H1 (cell line): ENCODE measurements at regions not wholly inside any gene's neighbourhood (a gene's known extent, or its start where the extent isn't known, plus 50 kb on each side); places are given as distances from the start of the nearest gene placed in this dataset.

ENCODE experiments used
- CTCF ChIA-PET: fragments of 300-600 bp; sonication (Branson Sonifier 250); formaldehyde crosslinking; loops from one replicate; lab custom pipeline; 2021; ENCODE audit not compliant: partially characterized antibody; lab: Charles Lee
- POLR2A ChIA-PET: fragments of 300-600 bp; sonication (Branson Sonifier 250); formaldehyde crosslinking; loops from one replicate; lab custom pipeline; 2021; ENCODE audit warnings: inconsistent platforms; ENCODE audit not compliant: partially characterized antibody; lab: Charles Lee
- DNase-seq, 2 experiments: peaks; one replicate each; pipeline versions ENCODE4 v3.0.0 to v3.0.0-alpha.2; 2010 to 2022; ENCODE audit warnings: low spot score in 2 of 2, low read depth in 1 of 2, mixed read lengths in 1 of 2
- FAIRE-seq: peaks from 2 replicates; lab custom pipeline; 2011; peaks lifted over from hg19 to GRCh38; lab: Jason Lieb, UNC
- H2AFZ ChIP-seq: 2 replicates; pipeline ENCODE4 v1.8.1; 2012; ENCODE audit warnings: low read length, inconsistent platforms
- H2AK5ac ChIP-seq: 2 replicates; pipeline ENCODE4 v1.6.1; 2013; ENCODE audit warnings: low read depth, low read length
- H2BK120ac ChIP-seq: replicated peaks from 2 replicates; pipeline ENCODE3; 2013; ENCODE audit warnings: low read depth, low read length, inconsistent platforms
- H2BK12ac ChIP-seq: 2 replicates; pipeline ENCODE4 v1.6.1; 2013; ENCODE audit warnings: low read depth, low read length
- H2BK15ac ChIP-seq: 2 replicates; pipeline ENCODE4 v1.6.1; 2013; ENCODE audit warnings: low read length
- H2BK20ac ChIP-seq: 2 replicates; pipeline ENCODE4 v1.6.1; 2013; ENCODE audit warnings: low read length
- H2BK5ac ChIP-seq: 2 replicates; pipeline ENCODE4 v1.6.1; 2013; ENCODE audit warnings: low read depth, low read length
- H3K14ac ChIP-seq: 2 replicates; pipeline ENCODE4 v1.6.1; 2013; ENCODE audit warnings: inconsistent platforms; ENCODE audit not compliant: insufficient read length
- H3K18ac ChIP-seq: 2 replicates; pipeline ENCODE4 v1.6.1; 2013; ENCODE audit warnings: low read length; ENCODE audit errors: extremely low read depth
- H3K23ac ChIP-seq: 2 replicates; pipeline ENCODE4 v1.6.1; 2013; ENCODE audit warnings: inconsistent platforms; ENCODE audit not compliant: insufficient read length
- H3K23me2 ChIP-seq: 2 replicates; pipeline ENCODE4 v1.6.1; 2013; ENCODE audit warnings: low read depth, low read length
- H3K27ac ChIP-seq: 2 replicates; pipeline ENCODE4 v1.6.1; 2011; ENCODE audit warnings: low read depth, low read length, inconsistent platforms
- H3K27me3 ChIP-seq, 4 experiments: replicated peaks in 1 of 4; 1 replicate in 1 of 4; 2 replicates in 3 of 4; pipeline versions ENCODE4 v1.6.1 to v1.8.1; 2011 to 2013; ENCODE audit warnings: low read length in 3 of 4, mild to moderate bottlenecking in 3 of 4, inconsistent platforms in 2 of 4, mixed read lengths in 2 of 4, moderate library complexity in 1 of 4; ENCODE audit not compliant: control insufficient read depth in 3 of 4, insufficient read depth in 3 of 4; ENCODE audit errors: extremely low read depth in 1 of 4
- H3K36me3 ChIP-seq, 4 experiments: 2 replicates each; pipeline versions ENCODE4 v1.6.1 to v1.8.1; 2011 to 2013; ENCODE audit warnings: mild to moderate bottlenecking in 4 of 4, low read length in 3 of 4, moderate library complexity in 2 of 4, control low read depth in 1 of 4, inconsistent platforms in 1 of 4; ENCODE audit not compliant: insufficient read depth in 4 of 4, control insufficient read depth in 2 of 4
- H3K4ac ChIP-seq: replicated peaks from 2 replicates; pipeline ENCODE3; 2013; ENCODE audit warnings: low read length, low read depth, mixed read lengths, inconsistent platforms; ENCODE audit not compliant: insufficient read length
- H3K4me1 ChIP-seq, 4 experiments: replicated peaks in 1 of 4; 1 replicate in 1 of 4; 2 replicates in 3 of 4; pipeline versions ENCODE4 v1.6.1 to v1.8.1; 2011 to 2013; ENCODE audit warnings: low read length in 3 of 4, inconsistent platforms in 2 of 4, mixed read lengths in 1 of 4; ENCODE audit not compliant: insufficient read depth in 4 of 4, control insufficient read depth in 3 of 4
- H3K4me2 ChIP-seq, 2 experiments: 2 replicates each; pipeline versions ENCODE4 v1.6.1 to v1.8.1; 2011 to 2013; ENCODE audit warnings: low read depth in 2 of 2, low read length in 2 of 2, control low read depth in 1 of 2, inconsistent platforms in 1 of 2, mild to moderate bottlenecking in 1 of 2; ENCODE audit not compliant: insufficient read depth in 1 of 2
- H3K4me3 ChIP-seq, 4 experiments: fragments of 200-600, 300-600 bp in 1 of 4; sonication (generic), shearing (Covaris generic), sonication (Bioruptor Twin) in 1 of 4; 2 replicates each; pipeline versions ENCODE4 v1.5.1 to v1.8.1; 2011 to 2016; ENCODE audit warnings: low read length in 4 of 4, low read depth in 3 of 4, control low read depth in 2 of 4, inconsistent platforms in 2 of 4, mild to moderate bottlenecking in 2 of 4, mixed read lengths in 1 of 4, moderate library complexity in 1 of 4; ENCODE audit not compliant: insufficient read depth in 2 of 4; ENCODE audit errors: extremely low read depth in 1 of 4
- H3K56ac ChIP-seq: replicated peaks from 2 replicates; pipeline ENCODE3; 2013; ENCODE audit warnings: low read depth, mild to moderate bottlenecking, mixed read lengths, low read length, inconsistent platforms; ENCODE audit not compliant: insufficient read length
- H3K79me1 ChIP-seq: 2 replicates; pipeline ENCODE4 v1.6.1; 2013; ENCODE audit warnings: low read depth, low read length, control low read depth
- H3K79me2 ChIP-seq, 2 experiments: 2 replicates each; pipeline versions ENCODE4 v1.6.1 to v1.8.1; 2012 to 2013; ENCODE audit warnings: low read length in 2 of 2, mild to moderate bottlenecking in 2 of 2, inconsistent platforms in 1 of 2; ENCODE audit not compliant: insufficient read depth in 2 of 2, control insufficient read depth in 1 of 2
- H3K9ac ChIP-seq, 4 experiments: replicated peaks in 1 of 4; 1 replicate in 1 of 4; 2 replicates in 3 of 4; pipeline versions ENCODE4 v1.6.1 to v1.8.1; 2011 to 2013; ENCODE audit warnings: low read depth in 3 of 4, low read length in 3 of 4, control low read depth in 2 of 4, mild to moderate bottlenecking in 2 of 4, moderate library complexity in 2 of 4, inconsistent platforms in 1 of 4; ENCODE audit errors: extremely low read depth in 1 of 4
- H3K9me3 ChIP-seq, 2 experiments: 2 replicates each; pipeline versions ENCODE4 v1.6.1 to v1.8.1; 2012 to 2013; ENCODE audit warnings: mild to moderate bottlenecking in 2 of 2, moderate library complexity in 2 of 2, control low read depth in 1 of 2, inconsistent platforms in 1 of 2, low read depth in 1 of 2, low read length in 1 of 2, mixed read lengths in 1 of 2; ENCODE audit not compliant: insufficient read depth in 2 of 2
- H4K20me1 ChIP-seq, 2 experiments: replicated peaks in 1 of 2; 2 replicates each; pipeline versions ENCODE3 to v1.8.1; 2011 to 2013; ENCODE audit warnings: inconsistent platforms in 2 of 2, low read length in 2 of 2, mild to moderate bottlenecking in 1 of 2; ENCODE audit not compliant: insufficient read depth in 2 of 2, control insufficient read depth in 1 of 2
- H4K5ac ChIP-seq: 2 replicates; pipeline ENCODE4 v1.6.1; 2013; ENCODE audit warnings: low read length, low read depth, mixed read lengths, inconsistent platforms; ENCODE audit not compliant: insufficient read length
- H4K8ac ChIP-seq: 2 replicates; pipeline ENCODE4 v1.8.0; 2013; ENCODE audit warnings: mild to moderate bottlenecking, moderate library complexity, low read length, inconsistent platforms; ENCODE audit not compliant: insufficient read depth; ENCODE audit errors: extremely low read depth
- H4K91ac ChIP-seq: replicated peaks from 2 replicates; pipeline ENCODE3; 2013; ENCODE audit warnings: low read length, mixed read lengths, inconsistent platforms; ENCODE audit not compliant: insufficient read length
- KDM5A ChIP-seq: fragments of 200-600 bp; IDR thresholded peaks from 2 replicates; pipeline ENCODE4 v1.7.1; 2012; ENCODE audit warnings: mild to moderate bottlenecking, low read length, inconsistent platforms, mixed read lengths
- RAD21 ChIP-seq, 2 experiments: IDR thresholded peaks in 1 of 2; conservative IDR thresholded peaks in 1 of 2; 2 replicates each; pipeline ENCODE4 v1.6.1; 2011; ENCODE audit warnings: low read depth in 2 of 2, low read length in 2 of 2, improper control_type of control experiment in 1 of 2, inconsistent platforms in 1 of 2, mild to moderate bottlenecking in 1 of 2, moderate library complexity in 1 of 2
- WGBS, 2 experiments: shearing (Covaris generic) in 1 of 2; methylation state at CpG; one replicate each; pipeline versions ENCODE4 v1.1.6 to v1.1.7; 2013 to 2015; ENCODE audit warnings: low lambda C conversion rate in 2 of 2, mixed read lengths in 2 of 2, inconsistent platforms in 1 of 2, low coverage in 1 of 2, missing lambda C conversion rate in 1 of 2; ENCODE audit not compliant: insufficient replicate concordance in 2 of 2, insufficient coverage in 1 of 2, insufficient read length in 1 of 2; ENCODE audit errors: extremely low coverage in 1 of 2, missing lambda C conversion rate in 1 of 2; 5-methylcytosine and 5-hydroxymethylcytosine counted together
- TF ChIP-seq, protein P1 (sequence below), 3 experiments: IDR thresholded peaks; 1 replicate in 2 of 3; 2 replicates in 1 of 3; pipeline versions ENCODE4 v1.5.1 to v1.6.1; 2011; ENCODE audit warnings: low read length in 3 of 3, mild to moderate bottlenecking in 3 of 3, inconsistent platforms in 2 of 3, low read depth in 1 of 3, moderate library complexity in 1 of 3; ENCODE audit not compliant: insufficient read depth in 1 of 3; ENCODE audit errors: control extremely low read depth in 1 of 3

DNA sequence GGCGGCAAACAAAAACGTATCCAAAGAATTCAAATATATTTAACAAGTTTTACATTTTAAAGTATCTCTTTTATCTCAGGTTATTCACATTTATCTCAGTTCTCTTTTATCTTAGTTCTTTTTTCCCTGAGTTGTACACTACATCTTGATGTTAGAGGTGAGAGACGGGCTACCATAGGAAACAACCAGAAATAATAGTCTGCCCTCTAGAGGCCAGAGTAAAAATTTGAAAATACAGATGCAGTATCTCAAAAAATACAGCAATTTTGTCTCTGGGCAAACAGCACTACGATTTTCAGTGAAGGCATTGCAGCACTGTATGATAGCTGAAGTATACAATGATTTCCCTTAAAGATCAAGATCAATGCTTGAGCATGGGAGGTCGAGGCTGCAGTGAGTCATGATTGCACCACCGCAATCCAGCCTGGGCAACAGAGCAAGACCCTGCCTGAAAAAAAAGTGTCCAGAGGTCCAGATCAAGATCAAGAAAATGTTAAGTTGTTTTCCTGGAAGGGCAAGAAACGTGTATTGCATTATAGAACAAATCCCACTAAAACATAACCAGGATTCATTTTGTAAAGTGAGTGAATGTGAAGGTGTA lies 82.6 kb upstream of the ATP11B start:
- Histone ChIP-seq H3K9ac (no peak overlapping the region), H3K4ac (no peak overlapping the region), H3K36me3 (no peaks in the 10 kb centered on the region), H3K9me3 (no peaks in the 10 kb centered on the region), H3K4me1 (no peaks in the 10 kb centered on the region), H2BK5ac (no peak overlapping the region), H3K79me2 (no peaks in the 10 kb centered on the region), H4K91ac (no peak overlapping the region), H2BK20ac (no peak overlapping the region), H3K27me3 (no peaks in the 10 kb centered on the region), H2AFZ (no peak overlapping the region), H4K8ac (no peak overlapping the region), H3K4me2 (no peak overlapping the region), H3K18ac (no peak overlapping the region), H3K4me3 (no peak overlapping the region), H3K27ac (no peak overlapping the region), H2AK5ac (no peak overlapping the region), H2BK15ac (no peak overlapping the region), H2BK120ac (no peak overlapping the region), H3K56ac (no peak overlapping the region), H3K79me1 (no peaks in the 10 kb centered on the region), H3K14ac (no peak overlapping the region), H2BK12ac (no peak overlapping the region), H4K5ac (no peak overlapping the region), H3K23ac (no peak overlapping the region), H4K20me1 (no peaks in the 10 kb centered on the region), H3K23me2 (no peaks in the 10 kb centered on the region)
- POLR2A ChIA-PET = no interaction called here
- TF ChIP-seq KDM5A (no peak), RAD21 (IDR thresholded peaks at IDR 0.05 in 1 of 2, conservative IDR thresholded peaks at IDR 0.05 in 1 of 2; ENCODE audit: low read depth in 2 of 2, low read length in 2 of 2) (peak; percentile 14 to 36; a peak in 2 of 4 replicates)
- TF ChIP-seq, protein P1, sequence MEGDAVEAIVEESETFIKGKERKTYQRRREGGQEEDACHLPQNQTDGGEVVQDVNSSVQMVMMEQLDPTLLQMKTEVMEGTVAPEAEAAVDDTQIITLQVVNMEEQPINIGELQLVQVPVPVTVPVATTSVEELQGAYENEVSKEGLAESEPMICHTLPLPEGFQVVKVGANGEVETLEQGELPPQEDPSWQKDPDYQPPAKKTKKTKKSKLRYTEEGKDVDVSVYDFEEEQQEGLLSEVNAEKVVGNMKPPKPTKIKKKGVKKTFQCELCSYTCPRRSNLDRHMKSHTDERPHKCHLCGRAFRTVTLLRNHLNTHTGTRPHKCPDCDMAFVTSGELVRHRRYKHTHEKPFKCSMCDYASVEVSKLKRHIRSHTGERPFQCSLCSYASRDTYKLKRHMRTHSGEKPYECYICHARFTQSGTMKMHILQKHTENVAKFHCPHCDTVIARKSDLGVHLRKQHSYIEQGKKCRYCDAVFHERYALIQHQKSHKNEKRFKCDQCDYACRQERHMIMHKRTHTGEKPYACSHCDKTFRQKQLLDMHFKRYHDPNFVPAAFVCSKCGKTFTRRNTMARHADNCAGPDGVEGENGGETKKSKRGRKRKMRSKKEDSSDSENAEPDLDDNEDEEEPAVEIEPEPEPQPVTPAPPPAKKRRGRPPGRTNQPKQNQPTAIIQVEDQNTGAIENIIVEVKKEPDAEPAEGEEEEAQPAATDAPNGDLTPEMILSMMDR (IDR thresholded peaks at IDR 0.05; ENCODE audit: control extremely low read depth in 1 of 3, insufficient read depth in 1 of 3, low read depth in 1 of 3, low read length in 3 of 3) = peak in 2 of 3 experiments; percentile 29 to 64; a peak in 2 of 4 replicates
- 54% methylated on average over 7 of the region's 7 CpGs; no CpG with 5 or more reads in 1 of the 2 experiments for WGBS, 2 experiments
- CTCF ChIA-PET = interaction anchor here (0.6 to 3.2 kb wide), 15 partner anchors 11 to 432 kb away, joined by 3 to 30 read pairs (median 3); no protein-coding TSS in a partner anchor
- no peak for FAIRE-seq
- no peak for DNase-seq
